K562 (cell line): ENCODE measurements at regions not wholly inside any gene's neighbourhood (a gene's known extent, or its start where the extent isn't known, plus 50 kb on each side); places are given as distances from the start of the nearest gene placed in this dataset.
A peak's percentile ranks its signal among the peaks of the same experiment; 100 is the strongest.

Experiments used
- ATAC-seq: fragments of 200-7000 bp; cut with Tn5 transposase; 3 replicates; pipeline ENCODE4 v1.9.1; 2020; ENCODE audit warnings: moderate library complexity
- BruUV-seq: library from RNA; stranded (reverse); fragments of 400-500 nt; replicated peaks from 2 replicates; lab custom pipeline; 2021; lab: Mats Ljungman, UMichigan
- CTCF ChIA-PET: fragments of 300-600 bp; formaldehyde crosslinking; extraction: SDS; loops from one replicate; lab custom pipeline; 2021; ENCODE audit warnings: low intra/inter-chr PET ratio; lab: Yijun Ruan, JAX
- POLR2A ChIA-PET: fragments of 300-600, 350-650 bp; sonication (Branson Sonifier 250); formaldehyde crosslinking; extraction: SDS; loops from one replicate; lab custom pipeline; 2021; ENCODE audit warnings: antibody characterized with exemption, inconsistent platforms; lab: Yijun Ruan, JAX
- DNase-seq, 4 experiments: peaks; one replicate each; pipeline versions ENCODE4 v3.0.0 to v3.0.0-alpha.2; 2011 to 2018; ENCODE audit warnings: low spot score in 3 of 4, mixed read lengths in 3 of 4; ENCODE audit errors: extremely low read depth in 1 of 4
- FAIRE-seq: peaks from 2 replicates; lab custom pipeline; 2011; peaks lifted over from hg19 to GRCh38; lab: Jason Lieb, UNC
- H2AFZ ChIP-seq: 2 replicates; pipeline ENCODE4 v1.6.0; 2011; ENCODE audit warnings: low read depth, low read length, control low read depth, inconsistent platforms
- H3K27ac ChIP-seq: fragments of 200-600 bp; 3 replicates; pipeline ENCODE4 v1.8.0; 2011; ENCODE audit warnings: low read depth, mild to moderate bottlenecking, control low read depth, inconsistent platforms, low read length, moderate library complexity, mixed read lengths; ENCODE audit errors: extremely low read depth
- H3K27me3 ChIP-seq, 2 experiments: fragments of 300-600 bp in 1 of 2; 2 replicates in 1 of 2; 3 replicates in 1 of 2; pipeline versions ENCODE4 v1.6.0 to v1.8.0; 2011; ENCODE audit warnings: inconsistent platforms in 2 of 2, low read length in 2 of 2, mild to moderate bottlenecking in 1 of 2, mixed read lengths in 1 of 2, moderate library complexity in 1 of 2; ENCODE audit not compliant: control insufficient read depth in 2 of 2, insufficient read depth in 2 of 2
- H3K36me3 ChIP-seq: fragments of 300-600 bp; 3 replicates; pipeline ENCODE4 v1.8.0; 2011; ENCODE audit warnings: mild to moderate bottlenecking, low read length, inconsistent platforms; ENCODE audit not compliant: control insufficient read depth, insufficient read depth
- H3K4me1 ChIP-seq, 2 experiments: fragments of 200-600 bp in 1 of 2; replicated peaks in 1 of 2; 2 replicates in 1 of 2; 3 replicates in 1 of 2; pipeline versions ENCODE4 v1.5.1 to v1.8.0; 2011; ENCODE audit warnings: inconsistent platforms in 2 of 2, low read length in 2 of 2, mild to moderate bottlenecking in 1 of 2, mixed read lengths in 1 of 2, moderate library complexity in 1 of 2; ENCODE audit not compliant: control insufficient read depth in 2 of 2, insufficient read depth in 2 of 2
- H3K4me2 ChIP-seq: 2 replicates; pipeline ENCODE4 v1.6.1; 2011; ENCODE audit warnings: low read length, control low read depth, inconsistent platforms, mixed read lengths; ENCODE audit not compliant: insufficient read depth
- H3K4me3 ChIP-seq: fragments of 200-600 bp; sonication (generic), shearing (Covaris generic); 2 replicates; pipeline ENCODE4 v1.5.1; 2016; ENCODE audit warnings: control low read depth, inconsistent platforms
- H3K79me2 ChIP-seq: fragments of 200-600 bp; 3 replicates; pipeline ENCODE4 v1.8.0; 2011; ENCODE audit warnings: low read length, inconsistent platforms; ENCODE audit not compliant: control insufficient read depth, insufficient read depth
- H3K9ac ChIP-seq, 2 experiments: 2 replicates each; pipeline versions ENCODE4 v1.6.0 to v1.6.1; 2011; ENCODE audit warnings: low read depth in 2 of 2, low read length in 2 of 2, control low read depth in 1 of 2, inconsistent platforms in 1 of 2, mild to moderate bottlenecking in 1 of 2, mixed read lengths in 1 of 2; ENCODE audit not compliant: insufficient read depth in 1 of 2
- H3K9me1 ChIP-seq: one replicate; pipeline ENCODE4 v1.6.0; 2011; ENCODE audit warnings: inconsistent platforms, mild to moderate bottlenecking, low read length, moderate library complexity; ENCODE audit not compliant: control insufficient read depth, insufficient read depth
- H3K9me3 ChIP-seq: replicated peaks from 2 replicates; pipeline ENCODE4 v1.5.1; 2011; ENCODE audit warnings: low read depth, low read length, inconsistent platforms; ENCODE audit not compliant: control insufficient read depth, insufficient read depth
- H4K20me1 ChIP-seq: replicated peaks from 2 replicates; pipeline ENCODE4 v1.6.1; 2011; ENCODE audit warnings: low read length, inconsistent platforms, mixed read lengths; ENCODE audit not compliant: control insufficient read depth, insufficient read depth
- ATF3 ChIP-seq, 2 experiments: fragments of 450-650 bp in 1 of 2; sonication (generic) in 1 of 2; formaldehyde crosslinking in 1 of 2; IDR thresholded peaks in 1 of 2; conservative IDR thresholded peaks in 1 of 2; 2 replicates each; pipeline versions ENCODE4 v1.6.1 to v1.8.1; 2016 to 2023; ENCODE audit warnings: mild to moderate bottlenecking in 2 of 2, moderate library complexity in 2 of 2, inconsistent platforms in 1 of 2, missing genetic modification reagents in 1 of 2
- CBFA2T3 ChIP-seq: fragments of 450-650 bp; IDR thresholded peaks from 2 replicates; pipeline ENCODE4 v1.6.1; 2017
- CHD2 ChIP-seq: IDR thresholded peaks from 2 replicates; pipeline ENCODE4 v1.6.1; 2011; ENCODE audit warnings: low read depth, low read length
- ETS2 ChIP-seq: IDR thresholded peaks from 2 replicates; pipeline ENCODE4 v1.6.1; 2016; ENCODE audit warnings: borderline replicate concordance, missing genetic modification characterization, mild to moderate bottlenecking, moderate library complexity, missing compliant biosample characterization; ENCODE audit not compliant: poor library complexity, severe bottlenecking
- GABPB2 ChIP-seq: fragments of 250-450 bp; sonication (Bioruptor Pico); conservative IDR thresholded peaks from 2 replicates; pipeline ENCODE4 v1.5.1; 2021; ENCODE audit warnings: mild to moderate bottlenecking
- HDAC1 ChIP-seq, 2 experiments: fragments of 450-650 bp; IDR thresholded peaks; 2 replicates each; pipeline ENCODE4 v1.6.1; 2016 to 2017; ENCODE audit warnings: inconsistent platforms in 1 of 2, mild to moderate bottlenecking in 1 of 2, moderate library complexity in 1 of 2
- KAT8 ChIP-seq: fragments of 450-650 bp; IDR thresholded peaks from 2 replicates; pipeline ENCODE4 v1.6.1; 2016; ENCODE audit warnings: low read depth, mild to moderate bottlenecking
- KHSRP ChIP-seq: fragments of 450-650 bp; IDR thresholded peaks from 2 replicates; pipeline ENCODE4 v1.6.1; 2017
- MAFK ChIP-seq: IDR thresholded peaks from 2 replicates; pipeline ENCODE4 v1.6.1; 2011; ENCODE audit warnings: low read length, improper control_type of control experiment
- PATZ1 ChIP-seq: fragments of 250-450 bp; sonication (Bioruptor Pico); IDR thresholded peaks from 2 replicates; pipeline ENCODE4 v1.5.0; 2020; ENCODE audit warnings: mild to moderate bottlenecking, borderline replicate concordance
- PRDM10 ChIP-seq: fragments of 450-650 bp; IDR thresholded peaks from 2 replicates; pipeline ENCODE4 v1.6.1; 2018; ENCODE audit not compliant: partially characterized antibody
- RBM25 ChIP-seq: fragments of 200-400 bp; formaldehyde crosslinking; IDR thresholded peaks from 2 replicates; pipeline ENCODE4 v1.6.1; 2018; ENCODE audit warnings: low read length, low read depth, moderate library complexity; ENCODE audit not compliant: severe bottlenecking
- SIN3A ChIP-seq, 2 experiments: fragments of 150-350 bp in 1 of 2; IDR thresholded peaks; 2 replicates each; pipeline ENCODE4 v1.6.1; 2011 to 2016; ENCODE audit warnings: borderline replicate concordance in 2 of 2, low read depth in 2 of 2, low read length in 2 of 2, mild to moderate bottlenecking in 2 of 2, moderate library complexity in 2 of 2; ENCODE audit not compliant: control insufficient read depth in 1 of 2
- SREBF1 ChIP-seq: fragments of 150-350 bp; IDR thresholded peaks from 2 replicates; pipeline ENCODE4 v1.6.1; 2014; ENCODE audit warnings: antibody characterized with exemption, low read depth, low read length, borderline replicate concordance
- SRSF3 ChIP-seq: fragments of 200-400 bp; formaldehyde crosslinking; IDR thresholded peaks from 2 replicates; pipeline ENCODE4 v1.6.1; 2016; ENCODE audit warnings: mild to moderate bottlenecking, low read length, moderate library complexity; ENCODE audit not compliant: insufficient read depth
- ZNF224 ChIP-seq: sonication (generic); formaldehyde crosslinking; IDR thresholded peaks from 2 replicates; pipeline ENCODE4 v1.8.0; 2022; ENCODE audit warnings: mild to moderate bottlenecking, missing genetic modification reagents
- ZNF583 ChIP-seq: fragments of 250-450 bp; sonication (Bioruptor Pico); IDR thresholded peaks from 2 replicates; pipeline ENCODE4 v1.4.0; 2020
- ZSCAN32 ChIP-seq: fragments of 450-650 bp; formaldehyde crosslinking; IDR thresholded peaks from 2 replicates; pipeline ENCODE4 v1.4.0; 2020; ENCODE audit warnings: mild to moderate bottlenecking, moderate library complexity
- WGBS: fragments of 100-300 bp; shearing (Covaris generic); methylation state at CpG from one replicate; pipeline ENCODE4 v1.1.6; 2016; ENCODE audit warnings: low coverage, mixed read lengths; ENCODE audit not compliant: insufficient coverage; ENCODE audit errors: missing lambda C conversion rate; 5-methylcytosine and 5-hydroxymethylcytosine counted together
- in situ Hi-C: fragments of 300-500 bp; cut with MboI; formaldehyde crosslinking; loops from 4 replicates; pipeline ENCODE4 v1.15.0; 2018; ENCODE audit warnings: inconsistent platforms, mixed read lengths
- intact Hi-C: fragments of 100-400 bp; cut with micrococcal nuclease; formaldehyde crosslinking; loops from 2 replicates; pipeline ENCODE4 v1.14.2; 2022

- FAIRE-seq: no peak
- intact Hi-C loops: no loop called here
- Histone ChIP-seq H4K20me1 (no peaks in the 10 kb centered on the region), H3K4me1 (no peaks in the 10 kb centered on the region), H3K27ac (no peak overlapping the region), H3K36me3 (no peaks in the 10 kb centered on the region), H3K4me2 (no peak overlapping the region), H3K4me3 (no peak overlapping the region), H3K79me2 (no peaks in the 10 kb centered on the region), H3K9ac (no peak overlapping the region), H2AFZ (no peak overlapping the region), H3K27me3 (no peaks in the 10 kb centered on the region), H3K9me1 (no peaks in the 10 kb centered on the region), H3K9me3 (no peaks in the 10 kb centered on the region)
- ATAC-seq: no peak
- 0% methylated on average over 1 of the region's 1 CpG for WGBS
- in situ Hi-C loops: no loop called here
- BruUV-seq: no TSS peak
- ChIA-PET POLR2A (no interaction called here), CTCF (no interaction called here)
- DNase-seq: no peak
- TF ChIP-seq ETS2 (tag) (no peak), ZSCAN32 (CRISPR knock-in tag) (no peak), GABPB2 (no peak), ZNF224 (CRISPR knock-in tag) (no peak), CBFA2T3 (no peak), MAFK (peak; percentile 71), SRSF3 (no peak), SREBF1 (no peak), PATZ1 (CRISPR knock-in tag) (no peak), SIN3A (IDR thresholded peaks at IDR 0.05; ENCODE audit: borderline replicate concordance in 2 of 2, control insufficient read depth in 1 of 2, low read depth in 2 of 2, low read length in 2 of 2) (no peak), PRDM10 (no peak), CHD2 (no peak), KAT8 (no peak), ATF3 (IDR thresholded peaks at IDR 0.05) (no peak), ATF3 (CRISPR knock-in tag; conservative IDR thresholded peaks at IDR 0.05) (no peak), KHSRP (no peak), HDAC1 (IDR thresholded peaks at IDR 0.05) (no peak), ZNF583 (CRISPR knock-in tag) (no peak), RBM25 (no peak)
Observed at GRCh38 chr1:190043655-190044054, 434.0 kb downstream of the BRINP3 start.
